Gastroesophageal sphincter (tissue), 3 donors: ENCODE measurements at regions not wholly inside any gene's neighbourhood (a gene's known extent, or its start where the extent isn't known, plus 50 kb on each side); places are given as distances from the start of the nearest gene placed in this dataset.

Source experiments
- POLR2A ChIP-seq, 2 donors: fragments of 450-650 bp; IDR thresholded peaks; one replicate each; pipeline ENCODE4 v1.6.1; 2017; ENCODE audit warnings: antibody characterized with exemption in 2 of 2, mild to moderate bottlenecking in 2 of 2, moderate library complexity in 1 of 2
- TF ChIP-seq, protein P1 (sequence below), 4 experiments: fragments of 200-600 bp in 2 of 4; fragments of 450-650 bp in 2 of 4; sonication (generic) in 1 of 4; IDR thresholded peaks; one replicate each; pipeline ENCODE4 v1.5.1; 2017 to 2019; ENCODE audit warnings: antibody characterized with exemption in 4 of 4, mild to moderate bottlenecking in 2 of 4, moderate library complexity in 2 of 4

DNA sequence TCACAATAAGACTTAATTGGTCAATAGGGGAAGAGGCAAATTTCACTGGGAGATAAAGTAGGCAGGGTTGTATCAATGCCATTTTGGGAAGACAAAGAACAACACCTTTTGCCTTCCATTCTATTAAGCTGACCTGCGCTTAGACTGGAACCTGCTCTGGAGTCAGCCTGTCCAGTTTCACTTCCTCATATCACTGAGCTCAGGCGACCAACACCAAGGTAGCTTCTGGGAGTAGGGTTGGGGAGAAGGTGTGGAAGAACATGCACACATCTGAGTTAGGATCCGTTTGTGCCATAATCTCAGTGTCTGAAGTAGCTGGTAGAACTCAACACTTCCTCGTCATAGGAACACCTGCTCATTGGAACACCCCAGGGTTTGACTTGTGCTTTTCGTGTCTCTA, 527.4 kb upstream of the IGFBP3 start:
- TF ChIP-seq, protein P1, sequence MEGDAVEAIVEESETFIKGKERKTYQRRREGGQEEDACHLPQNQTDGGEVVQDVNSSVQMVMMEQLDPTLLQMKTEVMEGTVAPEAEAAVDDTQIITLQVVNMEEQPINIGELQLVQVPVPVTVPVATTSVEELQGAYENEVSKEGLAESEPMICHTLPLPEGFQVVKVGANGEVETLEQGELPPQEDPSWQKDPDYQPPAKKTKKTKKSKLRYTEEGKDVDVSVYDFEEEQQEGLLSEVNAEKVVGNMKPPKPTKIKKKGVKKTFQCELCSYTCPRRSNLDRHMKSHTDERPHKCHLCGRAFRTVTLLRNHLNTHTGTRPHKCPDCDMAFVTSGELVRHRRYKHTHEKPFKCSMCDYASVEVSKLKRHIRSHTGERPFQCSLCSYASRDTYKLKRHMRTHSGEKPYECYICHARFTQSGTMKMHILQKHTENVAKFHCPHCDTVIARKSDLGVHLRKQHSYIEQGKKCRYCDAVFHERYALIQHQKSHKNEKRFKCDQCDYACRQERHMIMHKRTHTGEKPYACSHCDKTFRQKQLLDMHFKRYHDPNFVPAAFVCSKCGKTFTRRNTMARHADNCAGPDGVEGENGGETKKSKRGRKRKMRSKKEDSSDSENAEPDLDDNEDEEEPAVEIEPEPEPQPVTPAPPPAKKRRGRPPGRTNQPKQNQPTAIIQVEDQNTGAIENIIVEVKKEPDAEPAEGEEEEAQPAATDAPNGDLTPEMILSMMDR (IDR thresholded peaks at IDR 0.05), result no peak
- TF ChIP-seq POLR2A (IDR thresholded peaks at IDR 0.05), result no peak
